Keratinocyte (primary cell): ENCODE measurements at regions not wholly inside any gene's neighbourhood (a gene's known extent, or its start where the extent isn't known, plus 50 kb on each side); places are given as distances from the start of the nearest gene placed in this dataset.

Experiments
- DNase-seq: peaks from one replicate; pipeline ENCODE4 v3.0.0-alpha.2; 2011; ENCODE audit warnings: low read depth, missing footprints, low spot score
- FAIRE-seq: peaks from 2 replicates; lab custom pipeline; 2011; peaks lifted over from hg19 to GRCh38; lab: Jason Lieb, UNC
- H2AFZ ChIP-seq: 2 replicates; pipeline ENCODE4 v1.6.0; 2012; ENCODE audit warnings: low read length, control low read depth, inconsistent platforms; ENCODE audit not compliant: control insufficient read depth
- H3K27ac ChIP-seq: 2 replicates; pipeline ENCODE4 v1.5.1; 2011; ENCODE audit warnings: low read length; ENCODE audit not compliant: control insufficient read depth, insufficient read depth
- H3K27me3 ChIP-seq: 3 replicates; pipeline ENCODE4 v1.6.0; 2011; ENCODE audit warnings: low read length; ENCODE audit not compliant: control insufficient read depth, insufficient read depth; ENCODE audit errors: extremely low read depth
- H3K36me3 ChIP-seq, 2 experiments: 2 replicates in 1 of 2; 3 replicates in 1 of 2; pipeline ENCODE4 v1.5.1; 2011; ENCODE audit warnings: low read length in 2 of 2, mild to moderate bottlenecking in 1 of 2; ENCODE audit not compliant: control insufficient read depth in 2 of 2, insufficient read depth in 2 of 2; ENCODE audit errors: extremely low read depth in 1 of 2
- H3K4me1 ChIP-seq: 3 replicates; pipeline ENCODE4 v1.5.1; 2011; ENCODE audit warnings: low read length; ENCODE audit not compliant: control insufficient read depth, insufficient read depth; ENCODE audit errors: extremely low read depth
- H3K4me2 ChIP-seq: 3 replicates; pipeline ENCODE4 v1.6.0; 2011; ENCODE audit warnings: low read depth, low read length; ENCODE audit not compliant: control insufficient read depth, insufficient read depth; ENCODE audit errors: extremely low read depth
- H3K4me3 ChIP-seq, 3 experiments: fragments of 200-600 bp in 1 of 3; sonication (generic) in 1 of 3; 2 replicates in 2 of 3; 3 replicates in 1 of 3; pipeline ENCODE4 v1.5.1; 2011 to 2016; ENCODE audit warnings: low read length in 3 of 3, mild to moderate bottlenecking in 3 of 3, control low read depth in 2 of 3, inconsistent platforms in 1 of 3, low read depth in 1 of 3, mixed read lengths in 1 of 3, mixed run types in 1 of 3, moderate library complexity in 1 of 3; ENCODE audit not compliant: control insufficient read depth in 2 of 3, insufficient read depth in 2 of 3; ENCODE audit errors: extremely low read depth in 1 of 3
- H3K79me2 ChIP-seq: 2 replicates; pipeline ENCODE4 v1.6.0; 2012; ENCODE audit warnings: low read length; ENCODE audit not compliant: control insufficient read depth, insufficient read depth
- H3K9ac ChIP-seq: 3 replicates; pipeline ENCODE4 v1.6.0; 2011; ENCODE audit warnings: low read length; ENCODE audit not compliant: control insufficient read depth, insufficient read depth; ENCODE audit errors: extremely low read depth
- H3K9me1 ChIP-seq: 3 replicates; pipeline ENCODE4 v1.6.0; 2011; ENCODE audit warnings: low read length; ENCODE audit not compliant: control insufficient read depth, insufficient read depth; ENCODE audit errors: extremely low read depth
- H3K9me3 ChIP-seq: 2 replicates; pipeline ENCODE4 v1.5.1; 2012; ENCODE audit warnings: low read depth, low read length; ENCODE audit not compliant: control insufficient read depth
- H4K20me1 ChIP-seq: 3 replicates; pipeline ENCODE4 v1.6.0; 2011; ENCODE audit warnings: low read length; ENCODE audit not compliant: control insufficient read depth, insufficient read depth; ENCODE audit errors: extremely low read depth
- EZH2 ChIP-seq: IDR thresholded peaks from one replicate; pipeline ENCODE4 v1.6.1; 2012; ENCODE audit warnings: inconsistent platforms, mild to moderate bottlenecking, low read length, moderate library complexity
- dilution Hi-C: fragments of 300-500 bp; cut with MboI; formaldehyde crosslinking; loops from one replicate; pipeline ENCODE4 v1.7.0; 2020; ENCODE audit warnings: low sequenced_read_pairs; ENCODE audit not compliant: extremely low pct_ligation_motif_present
- TF ChIP-seq, protein P1 (sequence below), 3 experiments: IDR thresholded peaks in 1 of 3; conservative IDR thresholded peaks in 1 of 3; optimal IDR thresholded peaks in 1 of 3; 2 replicates in 2 of 3; 3 replicates in 1 of 3; pipeline versions ENCODE3 to v1.5.1; 2011; ENCODE audit warnings: low read length in 3 of 3, mild to moderate bottlenecking in 3 of 3, moderate library complexity in 2 of 3, control low read depth in 1 of 3, inconsistent platforms in 1 of 3; ENCODE audit not compliant: insufficient read depth in 2 of 3; ENCODE audit errors: extremely low read depth in 1 of 3

DNA sequence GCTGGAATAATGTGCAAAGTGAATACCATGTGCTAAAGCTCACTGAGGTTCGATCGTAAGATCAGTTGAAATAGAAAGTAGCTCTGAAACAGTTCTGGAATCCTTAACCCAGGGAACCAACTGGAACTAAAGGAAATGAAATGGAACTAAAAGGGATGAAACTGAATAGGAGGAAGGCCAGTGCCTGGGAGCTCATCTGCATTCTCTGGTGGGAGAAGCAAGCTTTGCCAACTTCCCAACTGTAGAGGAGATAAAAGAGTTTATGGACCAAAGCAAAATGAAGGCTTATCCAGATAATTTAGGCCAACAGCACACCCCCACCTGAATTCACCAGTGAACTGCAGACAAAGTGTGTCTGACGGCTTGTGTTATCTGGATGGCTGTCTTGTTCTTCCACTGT, 188.6 kb upstream of the HABP2 start:
- Histone ChIP-seq H3K36me3 (no peaks in the 10 kb centered on the region), H3K27ac (no peak overlapping the region), H3K4me3 (no peak overlapping the region), H3K9ac (no peak overlapping the region), H3K9me3 (no peaks in the 10 kb centered on the region), H3K4me1 (no peaks in the 10 kb centered on the region), H4K20me1 (no peaks in the 10 kb centered on the region), H3K27me3 (no peaks in the 10 kb centered on the region), H3K4me2 (no peak overlapping the region), H2AFZ (no peak overlapping the region), H3K79me2 (no peaks in the 10 kb centered on the region), H3K9me1 (no peaks in the 10 kb centered on the region)
- DNase-seq (no peak), FAIRE-seq (no peak)
- TF ChIP-seq, protein P1, sequence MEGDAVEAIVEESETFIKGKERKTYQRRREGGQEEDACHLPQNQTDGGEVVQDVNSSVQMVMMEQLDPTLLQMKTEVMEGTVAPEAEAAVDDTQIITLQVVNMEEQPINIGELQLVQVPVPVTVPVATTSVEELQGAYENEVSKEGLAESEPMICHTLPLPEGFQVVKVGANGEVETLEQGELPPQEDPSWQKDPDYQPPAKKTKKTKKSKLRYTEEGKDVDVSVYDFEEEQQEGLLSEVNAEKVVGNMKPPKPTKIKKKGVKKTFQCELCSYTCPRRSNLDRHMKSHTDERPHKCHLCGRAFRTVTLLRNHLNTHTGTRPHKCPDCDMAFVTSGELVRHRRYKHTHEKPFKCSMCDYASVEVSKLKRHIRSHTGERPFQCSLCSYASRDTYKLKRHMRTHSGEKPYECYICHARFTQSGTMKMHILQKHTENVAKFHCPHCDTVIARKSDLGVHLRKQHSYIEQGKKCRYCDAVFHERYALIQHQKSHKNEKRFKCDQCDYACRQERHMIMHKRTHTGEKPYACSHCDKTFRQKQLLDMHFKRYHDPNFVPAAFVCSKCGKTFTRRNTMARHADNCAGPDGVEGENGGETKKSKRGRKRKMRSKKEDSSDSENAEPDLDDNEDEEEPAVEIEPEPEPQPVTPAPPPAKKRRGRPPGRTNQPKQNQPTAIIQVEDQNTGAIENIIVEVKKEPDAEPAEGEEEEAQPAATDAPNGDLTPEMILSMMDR (optimal IDR thresholded peaks at IDR 0.05 in 1 of 3, IDR thresholded peaks at IDR 0.05 in 1 of 3, conservative IDR thresholded peaks at IDR 0.05 in 1 of 3; ENCODE audit: extremely low read depth in 1 of 3, insufficient read depth in 2 of 3, low read length in 3 of 3): no peak
- no peak for TF ChIP-seq EZH2
- dilution Hi-C loops: no loop called here

DNA sequence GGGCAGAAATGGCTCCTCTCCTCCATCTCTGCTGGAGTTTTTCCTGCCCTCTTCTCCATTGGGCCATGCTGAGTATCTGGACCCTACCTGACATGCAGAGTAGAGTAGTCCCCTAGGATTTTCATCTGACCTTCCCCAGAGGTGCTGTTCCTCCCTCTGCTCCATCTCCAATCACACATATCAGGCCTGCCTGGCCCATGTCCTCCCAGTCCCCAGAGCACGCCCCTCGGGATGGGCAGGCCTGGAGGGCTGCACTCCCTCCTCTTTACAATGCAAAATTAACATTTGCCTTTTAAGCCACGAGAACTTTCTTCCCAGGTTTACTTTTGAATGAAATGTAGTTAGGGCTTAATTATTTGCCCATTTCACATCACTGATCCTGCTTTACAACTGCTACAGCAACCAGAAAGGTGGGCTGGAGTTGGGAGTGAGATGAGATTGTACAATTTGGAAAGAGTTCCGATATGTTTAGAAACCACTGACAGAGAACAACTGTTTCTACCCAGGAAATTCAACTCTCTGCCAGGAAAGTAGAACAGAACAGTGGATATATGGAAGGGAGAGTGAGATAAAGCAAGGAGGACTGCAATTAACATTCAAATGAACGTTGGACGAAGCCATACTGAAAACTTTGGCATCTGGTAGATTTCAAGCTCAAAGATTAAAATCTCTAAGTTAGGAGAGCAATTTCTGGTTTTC, 184.0 kb upstream of the HABP2 start:
- Histone ChIP-seq H3K4me2 (no peak overlapping the region), H3K9me3 (no peaks in the 10 kb centered on the region), H3K4me1 (no peaks in the 10 kb centered on the region), H3K9me1 (no peaks in the 10 kb centered on the region), H4K20me1 (no peaks in the 10 kb centered on the region), H3K36me3 (no peaks in the 10 kb centered on the region), H2AFZ (no peak overlapping the region), H3K4me3 (no peak overlapping the region), H3K27ac (no peak overlapping the region), H3K9ac (no peak overlapping the region), H3K27me3 (no peaks in the 10 kb centered on the region), H3K79me2 (no peaks in the 10 kb centered on the region)
- no peak for TF ChIP-seq EZH2
- TF ChIP-seq, protein P1 (optimal IDR thresholded peaks at IDR 0.05 in 1 of 3, IDR thresholded peaks at IDR 0.05 in 1 of 3, conservative IDR thresholded peaks at IDR 0.05 in 1 of 3; ENCODE audit: extremely low read depth in 1 of 3, insufficient read depth in 2 of 3, low read length in 3 of 3): no peak
- no peak for FAIRE-seq
- no peak for DNase-seq
- dilution Hi-C loops: no loop called here
